ENCODE measurements at regions not wholly inside any gene's neighbourhood (a gene's known extent, or its start where the extent isn't known, plus 50 kb on each side); places are given as distances from the start of the nearest gene placed in this dataset.

- in situ Hi-C loops (cut with MboI), result no loop called here
- H3K4me2 ChIP-seq (ENCODE audit: insufficient read depth, low read length), result no peak overlapping the region
- H3K27me3 ChIP-seq (ENCODE audit: control insufficient read depth in 2 of 2, insufficient read depth in 2 of 2, low read length in 2 of 2), result no peaks in the 10 kb centered on the region; a peak in 1 of 5 replicates
- ChIA-PET CTCF (ENCODE audit: low intra/inter-chr PET ratio) (no interaction called here), POLR2A (no interaction called here)
- no peak for ATAC-seq
- H3K27ac ChIP-seq (ENCODE audit: extremely low read depth, low read depth, low read length), result no peak overlapping the region
- H3K79me2 ChIP-seq (ENCODE audit: control insufficient read depth, insufficient read depth, low read length), result no peaks in the 10 kb centered on the region
- WGBS (ENCODE audit: insufficient coverage, low coverage, missing lambda C conversion rate), result 4% methylated on average over 5 of the region's 5 CpGs
- TF ChIP-seq GATAD2A (IDR thresholded peaks at IDR 0.05), result no peak
- no peak for TF ChIP-seq TAF15 (IDR thresholded peaks at IDR 0.05; ENCODE audit: low read depth, low read length)
- TF ChIP-seq ZNF124 (CRISPR knock-in tag; IDR thresholded peaks at IDR 0.05), result no peak
- no peak for TF ChIP-seq ZNF778 (CRISPR knock-in tag; IDR thresholded peaks at IDR 0.05)
- no peak for TF ChIP-seq ZNF174 (CRISPR knock-in tag; IDR thresholded peaks at IDR 0.05)
- TF ChIP-seq SRSF9 (IDR thresholded peaks at IDR 0.05; ENCODE audit: borderline replicate concordance, low read depth, low read length), result no peak
- TF ChIP-seq HNRNPK (IDR thresholded peaks at IDR 0.05; ENCODE audit: low read depth, low read length, poor library complexity, severe bottlenecking), result no peak
- TF ChIP-seq ZNF512 (tag; IDR thresholded peaks at IDR 0.05), result no peak
- no peak for TF ChIP-seq GTF3C2 (IDR thresholded peaks at IDR 0.05; ENCODE audit: borderline replicate concordance, extremely low read depth, insufficient read length)
- no peak overlapping the region for H3K4me3 ChIP-seq
- no peak for DNase-seq (ENCODE audit: extremely low read depth in 1 of 4, low spot score in 3 of 4)
- no peak for FAIRE-seq
- H3K9ac ChIP-seq (ENCODE audit: insufficient read depth in 1 of 2, low read depth in 2 of 2, low read length in 2 of 2), result no peak overlapping the region
- no peaks in the 10 kb centered on the region for H3K9me1 ChIP-seq (ENCODE audit: control insufficient read depth, insufficient read depth, low read length)
- no peak overlapping the region for H2AFZ ChIP-seq (ENCODE audit: low read depth, low read length)
- H4K20me1 ChIP-seq (replicated peaks; ENCODE audit: control insufficient read depth, insufficient read depth, low read length), result no peaks in the 10 kb centered on the region
- H3K9me3 ChIP-seq (replicated peaks; ENCODE audit: control insufficient read depth, insufficient read depth, low read depth, low read length), result no peaks in the 10 kb centered on the region
- no TSS peak for BruUV-seq (replicated peaks)
- H3K4me1 ChIP-seq (replicated peaks in 1 of 2; ENCODE audit: control insufficient read depth in 2 of 2, insufficient read depth in 2 of 2, low read length in 2 of 2), result no peaks in the 10 kb centered on the region
- intact Hi-C loops (cut with micrococcal nuclease), result no loop called here
- no peaks in the 10 kb centered on the region for H3K36me3 ChIP-seq (ENCODE audit: control insufficient read depth, insufficient read depth, low read length)
Measured at GRCh38 chr9:86459599-86460155, 105.5 kb upstream of the TUT7 start.

Measured in K562 (cell line).